Left cardiac atrium (tissue), 4 donors: ENCODE measurements at regions not wholly inside any gene's neighbourhood (a gene's known extent, or its start where the extent isn't known, plus 50 kb on each side); places are given as distances from the start of the nearest gene placed in this dataset.
"Not testable (repeated sequence)": the region's sequence is repeated elsewhere in the genome, so short reads cannot be mapped to it uniquely, and the experiment has no call there.

Experiments used
- ATAC-seq, 2 donors: fragments of 200-7000 bp; cut with Tn5 transposase; one replicate each; pipeline ENCODE4 v1.9.1; 2020; ENCODE audit warnings: mild to moderate bottlenecking in 2 of 2, moderate library complexity in 2 of 2
- DNase-seq: peaks from one replicate; pipeline ENCODE4 v3.0.0-alpha.2; 2020
- intact Hi-C, 2 donors: fragments of 100-400 bp; cut with DNase I; formaldehyde crosslinking; loops; one replicate each; pipeline versions ENCODE4 v1.14.1 to v1.15.1; 2022 to 2023
- donor health status: DM: no; HTN: yes; CAD: no.
- donor health status: DM: no; HTN: yes; CAD: no; lungs with severe emphysema.
- donor health status: DM: yes; HTN: yes; CAD: no.
- donor health status: Dilated cardiomyopathy.

DNA sequence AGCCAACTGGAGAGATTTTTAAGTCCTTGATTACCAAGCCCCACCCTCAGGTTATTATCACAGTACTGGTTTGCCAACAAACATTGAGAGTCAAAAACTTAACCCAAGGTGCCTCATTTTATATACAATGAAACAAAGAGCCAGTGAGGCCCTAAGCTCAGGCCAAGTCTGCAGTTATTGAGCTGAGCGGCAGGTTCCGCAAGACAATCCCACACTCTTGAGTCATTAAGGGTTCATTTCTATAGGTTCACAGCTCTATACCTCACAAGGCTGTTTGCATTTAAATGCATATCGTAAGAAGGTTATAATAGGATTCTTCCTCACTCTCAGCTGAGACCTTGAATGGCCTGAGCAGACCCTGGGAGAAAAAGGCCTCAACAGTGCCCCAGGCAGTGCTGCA, 268.4 kb upstream of the RGPD4 start:
- intact Hi-C loops, result no loop called here
- ATAC-seq, result no peak
- no peak for DNase-seq

- ATAC-seq, result no peak
- intact Hi-C loops, result no loop called here
These were observed 257.2 kb upstream of the RGPD4 start for GRCh38 chr2:107569496-107569895.

GRCh38 chr2:107570876-107571275, 255.8 kb upstream of the RGPD4 start:
- intact Hi-C loops, result loop anchor here in 1 of 2 donors (10.0 kb wide), 1 partner anchor 364 kb away; no protein-coding TSS in a partner anchor

More at GRCh38 chr2:107569496-107569895, 257.2 kb upstream of the RGPD4 start:
- DNase-seq, result no peak

DNA sequence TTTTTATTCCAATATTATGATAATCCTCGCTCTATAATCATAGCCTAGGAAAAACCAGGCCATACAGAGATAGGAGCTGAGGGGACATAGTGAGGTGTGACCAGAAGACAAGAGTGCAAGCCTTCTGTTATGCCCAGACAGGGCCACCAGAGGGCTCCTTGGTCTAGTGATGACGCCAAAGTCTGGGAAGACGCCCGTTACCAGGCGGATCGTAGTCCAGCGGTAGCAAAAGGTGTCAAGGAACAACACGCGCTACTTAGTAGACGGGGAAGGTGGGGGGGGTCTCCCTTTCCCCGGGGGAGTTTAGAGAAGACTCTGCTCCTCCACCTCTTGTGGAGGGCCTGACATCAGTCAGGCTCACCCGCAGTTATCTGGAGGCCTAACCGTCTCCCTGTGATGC, 253.8 kb upstream of the RGPD4 start:
- ATAC-seq, result not testable (repeated sequence)
- DNase-seq, result peak; percentile 34
- intact Hi-C loops, result loop anchor here in 1 of 2 donors (10.0 kb wide), 1 partner anchor 362 kb away; no protein-coding TSS in a partner anchor

More at GRCh38 chr2:107570876-107571275, 255.8 kb upstream of the RGPD4 start:
- DNase-seq, result no peak
- ATAC-seq, result no peak

DNA sequence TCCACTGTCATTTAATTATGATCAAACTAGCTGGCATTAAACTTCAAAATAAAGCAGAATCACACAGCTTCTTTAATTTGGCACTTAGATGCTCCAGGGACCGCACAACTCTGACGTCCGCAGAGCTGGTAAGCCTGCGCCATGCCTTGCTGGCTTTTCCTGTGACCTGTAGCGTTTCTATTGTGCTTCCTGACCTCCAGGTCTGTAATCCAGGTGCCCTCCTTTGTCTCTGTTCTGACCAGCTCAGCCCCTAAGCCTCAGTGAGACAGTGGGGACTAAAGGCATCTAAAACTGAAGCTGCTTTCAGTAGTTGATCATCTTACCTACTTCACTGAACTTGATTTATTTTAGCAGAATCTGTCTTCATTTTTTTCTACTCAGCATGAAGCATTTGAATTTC, 249.7 kb upstream of the RGPD4 start:
- ATAC-seq (no peak), DNase-seq (no peak)
- intact Hi-C loops, result loop anchor here in 1 of 2 donors (5.0 to 10.0 kb wide), 2 partner anchors 90 to 358 kb away; no protein-coding TSS in a partner anchor

- ATAC-seq, result no peak
- intact Hi-C loops, result no loop called here
- no peak for DNase-seq
These were observed 244.2 kb upstream of the RGPD4 start for GRCh38 chr2:107582487-107582886.

DNA sequence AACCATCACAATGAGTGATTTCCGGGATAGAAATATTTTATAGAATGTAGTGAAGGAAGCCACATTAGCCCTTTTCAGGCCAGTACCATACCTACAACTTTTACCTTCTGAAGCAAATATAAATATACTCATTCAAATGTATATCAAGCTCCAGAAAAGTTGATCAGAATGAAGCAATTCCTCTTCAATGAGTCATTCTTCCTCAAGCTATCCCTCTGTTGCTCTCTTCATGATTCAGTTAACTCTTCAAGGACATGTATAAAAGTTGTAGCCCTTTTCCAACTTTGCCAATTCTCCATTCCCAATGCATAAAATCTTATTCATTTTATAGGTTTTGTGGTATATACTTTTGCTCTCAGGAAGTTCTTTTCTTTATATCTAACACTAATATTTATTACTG, 242.1 kb upstream of the RGPD4 start:
- DNase-seq (no peak), ATAC-seq (no peak)
- intact Hi-C loops, result no loop called here

DNA sequence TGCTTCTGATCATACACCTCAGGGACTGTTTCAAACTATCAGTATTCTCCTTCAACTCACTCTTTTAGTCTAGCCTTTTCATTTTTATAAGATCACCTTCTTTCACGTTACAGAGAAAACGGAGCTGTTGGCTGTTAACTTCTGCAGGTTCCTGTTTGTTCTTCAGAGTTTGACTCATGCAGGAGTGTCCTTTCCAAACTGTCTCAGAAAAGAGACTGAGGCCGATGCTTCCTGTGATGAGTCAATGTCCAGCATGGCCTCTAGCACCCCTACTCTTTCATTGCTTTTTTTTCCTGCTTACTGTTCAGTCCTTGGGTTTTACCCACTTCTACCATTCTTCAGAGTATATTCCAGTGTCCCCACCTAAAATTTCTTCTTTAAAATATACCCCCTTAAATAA, 240.8 kb upstream of the RGPD4 start:
- DNase-seq (no peak), ATAC-seq (no peak)
- intact Hi-C loops, result no loop called here

- DNase-seq (no peak), ATAC-seq (no peak)
- intact Hi-C loops, result no loop called here
These were observed 238.5 kb upstream of the RGPD4 start for GRCh38 chr2:107588181-107588580.

DNA sequence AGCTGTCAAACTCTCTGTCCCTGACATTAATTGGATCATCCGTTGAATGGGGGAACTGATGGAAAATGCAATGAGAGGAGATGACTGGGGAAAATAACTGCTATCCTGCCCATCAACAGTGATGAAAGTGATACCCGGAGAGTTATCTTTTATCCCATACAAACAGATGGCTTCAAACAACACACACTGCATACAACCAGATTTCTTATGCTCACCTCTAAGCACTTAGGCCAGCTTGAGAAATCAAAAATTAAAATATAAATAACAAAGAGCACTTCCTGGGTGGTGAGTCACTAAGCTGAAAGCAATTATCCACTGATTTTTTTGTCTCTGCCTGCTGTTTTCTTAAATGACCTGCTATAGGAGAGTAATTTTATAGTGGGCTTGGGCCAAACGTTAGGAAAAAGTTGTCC, 237.6 kb upstream of the RGPD4 start:
- intact Hi-C loops, result no loop called here
- DNase-seq (no peak), ATAC-seq (no peak)

DNA sequence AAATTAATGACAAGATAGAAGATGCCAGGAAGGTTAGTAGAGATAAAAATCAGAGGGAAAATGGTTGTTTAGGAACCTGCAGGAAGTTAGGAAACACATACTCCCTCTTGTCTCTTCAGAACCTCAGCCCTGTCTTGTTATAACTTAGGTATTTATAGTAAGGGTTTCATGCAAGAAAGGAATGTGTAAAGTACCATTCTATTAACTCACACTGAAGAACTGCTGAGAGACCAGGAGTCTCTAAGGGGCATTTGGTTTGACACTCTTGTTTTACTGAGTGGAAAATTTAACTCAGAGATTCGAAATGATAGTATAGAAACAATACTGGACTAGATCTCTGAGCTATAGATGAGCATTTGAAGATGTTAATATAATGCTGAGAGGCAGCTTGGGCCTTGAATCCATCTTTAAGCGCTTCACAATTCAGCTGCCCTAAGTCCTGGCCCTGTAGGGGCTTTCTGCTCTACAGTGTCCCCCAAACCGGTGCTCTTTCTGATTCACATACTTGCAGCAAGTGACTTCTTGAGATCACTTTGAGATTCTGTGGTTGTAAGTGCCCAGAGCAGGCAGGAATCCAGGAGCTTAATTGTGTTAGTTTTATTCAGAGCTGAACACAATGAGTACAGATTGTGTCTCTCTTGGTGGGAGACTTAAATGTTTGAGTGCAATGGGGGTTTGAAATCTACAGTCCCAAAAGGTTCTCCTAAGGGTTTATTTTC, 235.0 kb upstream of the RGPD4 start:
- intact Hi-C loops, result no loop called here
- DNase-seq (no peak), ATAC-seq (peak in 1 of 2 donors; percentile 56)

DNA sequence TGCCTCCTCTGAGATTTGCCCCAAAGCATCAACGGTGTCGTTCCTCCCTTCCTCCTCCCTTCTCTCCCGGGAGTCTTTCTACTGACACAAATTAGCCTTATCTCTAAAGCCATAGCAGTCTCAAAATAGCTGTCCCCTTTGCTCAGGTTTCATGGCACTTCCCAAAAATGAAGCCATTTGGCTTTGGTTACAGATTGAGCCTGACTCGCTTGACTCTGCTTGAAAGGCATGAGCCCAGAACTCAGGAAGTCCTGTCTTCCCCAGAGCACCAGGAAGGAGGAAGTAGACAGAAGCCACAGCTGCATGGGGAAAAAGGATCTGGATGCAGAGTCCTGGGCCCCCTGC, 234.4 kb upstream of the RGPD4 start:
- intact Hi-C loops, result no loop called here
- peak; percentile 61 for ATAC-seq
- no peak for DNase-seq

GRCh38 chr2:107595285-107595684, 231.4 kb upstream of the RGPD4 start:
- DNase-seq, result no peak
- intact Hi-C loops, result no loop called here
- no peak for ATAC-seq

DNA sequence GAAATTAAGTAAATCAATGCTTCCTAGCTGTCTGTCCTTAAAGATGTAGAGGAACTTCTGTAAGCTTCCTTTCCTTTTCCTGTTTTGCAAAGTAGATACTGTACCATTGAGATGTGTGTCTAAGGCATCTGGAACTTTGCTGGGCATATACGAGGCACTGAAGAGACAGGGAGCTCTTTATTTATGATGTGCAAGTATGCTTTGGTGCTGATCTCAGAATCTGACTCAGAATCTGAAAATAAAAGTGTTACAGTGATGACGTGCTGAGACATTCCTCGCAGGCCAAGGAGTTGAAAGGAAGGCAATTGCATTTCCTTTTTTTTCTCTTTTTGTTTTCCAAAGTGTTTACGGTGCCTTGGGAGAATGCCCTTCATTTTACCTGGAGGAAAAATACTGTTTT, 230.9 kb upstream of the RGPD4 start:
- intact Hi-C loops, result no loop called here
- ATAC-seq (no peak), DNase-seq (no peak)

GRCh38 chr2:107597507-107597906, 229.2 kb upstream of the RGPD4 start:
- DNase-seq, result no peak
- no peak for ATAC-seq
- intact Hi-C loops, result no loop called here

GRCh38 chr2:107602801-107603200, 223.9 kb upstream of the RGPD4 start:
- no peak for ATAC-seq

GRCh38 chr2:107607054-107607453, 219.6 kb upstream of the RGPD4 start:
- intact Hi-C loops, result no loop called here
- no peak for DNase-seq
- ATAC-seq, result no peak

More at GRCh38 chr2:107602801-107603200, 223.9 kb upstream of the RGPD4 start:
- no peak for DNase-seq
- intact Hi-C loops, result no loop called here

- intact Hi-C loops, result no loop called here
- ATAC-seq (no peak), DNase-seq (no peak)
These were observed 219.2 kb upstream of the RGPD4 start for GRCh38 chr2:107607473-107607872.

DNA sequence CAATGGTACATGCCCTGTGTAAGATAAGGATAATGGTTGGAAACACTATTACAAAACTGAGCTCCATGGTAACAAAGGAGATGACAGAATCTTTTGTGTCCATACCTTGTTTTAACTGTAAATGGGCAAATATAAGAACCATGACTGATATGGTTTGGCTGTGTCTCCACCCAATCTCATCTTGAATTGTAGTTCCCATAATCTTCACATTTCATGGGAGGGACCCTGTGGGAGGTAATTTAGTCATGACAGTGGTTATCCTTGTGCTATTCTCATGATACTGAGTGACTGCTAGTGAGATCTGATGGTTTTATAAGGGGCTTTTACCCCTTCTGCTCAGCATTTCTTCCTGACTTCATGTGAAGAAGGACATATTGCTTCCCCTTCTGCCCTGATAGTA, 211.7 kb upstream of the RGPD4 start:
- DNase-seq (no peak), ATAC-seq (no peak)
- intact Hi-C loops, result no loop called here

GRCh38 chr2:107618769-107619168, 207.9 kb upstream of the RGPD4 start:
- intact Hi-C loops, result no loop called here
- no peak for ATAC-seq

More at GRCh38 chr2:107618769-107619168, 207.9 kb upstream of the RGPD4 start:
- DNase-seq, result no peak
